Progenitor cell of endocrine pancreas (in vitro differentiated cells): ENCODE measurements at regions not wholly inside any gene's neighbourhood (a gene's known extent, or its start where the extent isn't known, plus 50 kb on each side); places are given as distances from the start of the nearest gene placed in this dataset.

Source experiments
- DNase-seq: peaks from one replicate; pipeline ENCODE4 v3.0.0; 2021; ENCODE audit warnings: low spot score; ENCODE audit not compliant: unreplicated experiment
- H3K27ac Mint-ChIP-seq: 2 replicates; pipeline ENCODE4 v1.8.0; 2021; ENCODE audit warnings: mild to moderate bottlenecking, moderate library complexity, mixed read lengths
- H3K27me3 Mint-ChIP-seq: 2 replicates; pipeline ENCODE4 v1.8.0; 2021; ENCODE audit warnings: mixed read lengths
- H3K36me3 Mint-ChIP-seq: 2 replicates; pipeline ENCODE4 v1.8.0; 2022; ENCODE audit warnings: mixed read lengths; ENCODE audit not compliant: insufficient read depth
- H3K4me1 Mint-ChIP-seq: 2 replicates; pipeline ENCODE4 v1.8.0; 2021; ENCODE audit warnings: low read depth, mixed read lengths
- H3K4me3 Mint-ChIP-seq: 2 replicates; pipeline ENCODE4 v1.8.0; 2021; ENCODE audit warnings: low read depth, mild to moderate bottlenecking, moderate library complexity, mixed read lengths
- H3K9me3 Mint-ChIP-seq: 2 replicates; pipeline ENCODE4 v1.8.0; 2021; ENCODE audit warnings: low read depth, mixed read lengths
- CTCF ChIP-seq: fragments of 200-600 bp; sonication (generic); IDR thresholded peaks from one replicate; pipeline ENCODE4 v1.5.0; 2021; ENCODE audit warnings: antibody characterized with exemption, mild to moderate bottlenecking; ENCODE audit not compliant: unreplicated experiment

DNA sequence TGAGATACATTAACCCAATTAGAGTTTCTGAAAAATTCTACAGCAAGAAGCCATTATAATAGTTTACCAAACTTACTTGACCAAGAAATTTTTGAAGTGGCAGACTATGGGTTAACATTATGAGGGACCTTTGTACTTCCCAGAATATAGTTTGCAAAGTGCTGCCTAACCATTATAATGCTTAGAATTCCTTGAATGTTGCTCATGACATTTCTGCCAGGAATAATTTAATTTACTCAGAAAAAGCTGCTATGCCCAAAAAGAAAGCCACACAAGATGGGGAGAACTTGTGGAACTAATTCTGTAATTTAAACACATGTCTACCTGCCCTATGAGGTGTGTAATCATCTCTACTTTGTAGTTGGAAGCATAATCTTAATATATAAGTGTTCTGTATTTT lies 58.1 kb upstream of the MYCBP2 start:
- no peak for TF ChIP-seq CTCF
- Mint-ChIP-seq H3K27me3 (peaks cover 4% of the 10 kb centered on the region), H3K4me3 (no peak overlapping the region), H3K36me3 (no peaks in the 10 kb centered on the region), H3K4me1 (no peaks in the 10 kb centered on the region), H3K9me3 (no peaks in the 10 kb centered on the region), H3K27ac (no peak overlapping the region)
- no peak for DNase-seq

- no peak for TF ChIP-seq CTCF
- Mint-ChIP-seq H3K4me1 (no peaks in the 10 kb centered on the region), H3K36me3 (no peaks in the 10 kb centered on the region), H3K27me3 (no peaks in the 10 kb centered on the region), H3K4me3 (no peak overlapping the region), H3K9me3 (no peaks in the 10 kb centered on the region), H3K27ac (no peak overlapping the region)
- DNase-seq = no peak
Measured at GRCh38 chr13:77383097-77383496, 56.2 kb upstream of the MYCBP2 start.

DNA sequence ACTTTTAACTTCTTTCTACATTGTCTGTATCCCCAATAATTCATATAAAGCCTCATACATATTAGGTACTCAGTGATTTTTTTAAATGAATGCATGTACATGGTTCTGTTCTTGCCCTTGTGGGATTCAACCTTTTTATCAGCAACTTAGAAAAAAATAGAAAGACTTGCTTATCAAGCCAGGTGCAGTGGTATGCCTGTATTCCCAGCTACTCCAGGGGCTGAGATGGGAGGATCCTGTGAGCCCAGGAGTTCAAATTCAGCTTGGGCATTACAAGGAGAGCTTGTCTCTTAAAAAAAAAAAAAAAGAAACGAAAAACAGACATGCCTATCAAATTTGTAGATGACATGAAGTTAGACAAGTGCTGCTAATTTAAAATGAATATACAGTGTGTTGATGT lies 54.2 kb upstream of the MYCBP2 start:
- Mint-ChIP-seq H3K36me3 (no peaks in the 10 kb centered on the region), H3K27me3 (no peaks in the 10 kb centered on the region), H3K9me3 (no peaks in the 10 kb centered on the region), H3K4me1 (no peaks in the 10 kb centered on the region), H3K27ac (no peak overlapping the region), H3K4me3 (no peak overlapping the region)
- no peak for DNase-seq
- TF ChIP-seq CTCF = no peak

- no peak overlapping the region for H3K4me3 Mint-ChIP-seq
- H3K9me3 Mint-ChIP-seq = no peaks in the 10 kb centered on the region
- TF ChIP-seq CTCF = no peak
- H3K27ac Mint-ChIP-seq = no peak overlapping the region
- H3K4me1 Mint-ChIP-seq = no peaks in the 10 kb centered on the region
- H3K36me3 Mint-ChIP-seq = no peaks in the 10 kb centered on the region
- DNase-seq = no peak
- no peaks in the 10 kb centered on the region for H3K27me3 Mint-ChIP-seq
Measured at GRCh38 chr13:77379508-77379907, 52.6 kb upstream of the MYCBP2 start.

- DNase-seq = no peak
- TF ChIP-seq CTCF = no peak
- Mint-ChIP-seq H3K4me3 (no peak overlapping the region), H3K27ac (no peak overlapping the region), H3K27me3 (no peaks in the 10 kb centered on the region), H3K4me1 (no peaks in the 10 kb centered on the region), H3K9me3 (no peaks in the 10 kb centered on the region), H3K36me3 (no peaks in the 10 kb centered on the region)
Measured at GRCh38 chr13:77378662-77379061, 51.8 kb upstream of the MYCBP2 start.
